ENCODE measurements at regions not wholly inside any gene's neighbourhood (a gene's known extent, or its start where the extent isn't known, plus 50 kb on each side); places are given as distances from the start of the nearest gene placed in this dataset.

- no peak overlapping the region for H3K4me3 ChIP-seq (ENCODE audit: low read depth, low read length)
- no peak for TF ChIP-seq CTCF (IDR thresholded peaks at IDR 0.05; ENCODE audit: low read depth, low read length)
Measured at GRCh38 chr15:35724626-35725025, 178.7 kb upstream of the DPH6 start.

GRCh38 chr15:35725353-35725752, 179.4 kb upstream of the DPH6 start:
- no peak overlapping the region for H3K4me3 ChIP-seq (ENCODE audit: low read depth, low read length)
- TF ChIP-seq CTCF (IDR thresholded peaks at IDR 0.05; ENCODE audit: low read depth, low read length): no peak

- H3K4me3 ChIP-seq (ENCODE audit: low read depth, low read length): no peak overlapping the region
- no peak for TF ChIP-seq CTCF (IDR thresholded peaks at IDR 0.05; ENCODE audit: low read depth, low read length)
Measured at GRCh38 chr15:35727627-35728026, 181.7 kb upstream of the DPH6 start.

GRCh38 chr15:35728219-35728940, 182.4 kb upstream of the DPH6 start:
- TF ChIP-seq CTCF (IDR thresholded peaks at IDR 0.05; ENCODE audit: low read depth, low read length): no peak
- H3K4me3 ChIP-seq (ENCODE audit: low read depth, low read length): no peak overlapping the region

GRCh38 chr15:35736150-35736549, 190.2 kb upstream of the DPH6 start:
- no peak for TF ChIP-seq CTCF (IDR thresholded peaks at IDR 0.05; ENCODE audit: low read depth, low read length)
- no peak overlapping the region for H3K4me3 ChIP-seq (ENCODE audit: low read depth, low read length)

- no peak overlapping the region for H3K4me3 ChIP-seq (ENCODE audit: low read depth, low read length)
- no peak for TF ChIP-seq CTCF (IDR thresholded peaks at IDR 0.05; ENCODE audit: low read depth, low read length)
Measured at GRCh38 chr15:35737441-35737840, 191.5 kb upstream of the DPH6 start.

- no peak overlapping the region for H3K4me3 ChIP-seq (ENCODE audit: low read depth, low read length)
- TF ChIP-seq CTCF (IDR thresholded peaks at IDR 0.05; ENCODE audit: low read depth, low read length): no peak
Measured at GRCh38 chr15:35738370-35738769, 192.4 kb upstream of the DPH6 start.

Data from WI38 (cell line).